ENCODE measurements at regions not wholly inside any gene's neighbourhood (a gene's known extent, or its start where the extent isn't known, plus 50 kb on each side); places are given as distances from the start of the nearest gene placed in this dataset.

- no peak for TF ChIP-seq ZNF395 (CRISPR knock-in tag; IDR thresholded peaks at IDR 0.05)
- peak in 1 of 2 experiments; percentile 47; a peak in 1 of 4 replicates for TF ChIP-seq RCOR1 (IDR thresholded peaks at IDR 0.05; ENCODE audit: borderline replicate concordance in 1 of 2, low read depth in 2 of 2, low read length in 2 of 2)
Measured at GRCh38 chr11:76730887-76731565, 52.1 kb upstream of the TSKU start (continued).

GRCh38 chr11:76732643-76733042, 50.5 kb upstream of the TSKU start:
- in situ Hi-C loops (cut with MboI): no loop called here
- FAIRE-seq: no peak
- H3K4me3 ChIP-seq: no peak overlapping the region
- no peak for TF ChIP-seq CUX1 (CRISPR knock-in tag; IDR thresholded peaks at IDR 0.05)
- no peak for TF ChIP-seq SMARCA5 (IDR thresholded peaks at IDR 0.05)
- no peak for TF ChIP-seq RBBP5 (IDR thresholded peaks at IDR 0.05; ENCODE audit: borderline replicate concordance, insufficient read depth, low read length, poor library complexity, severe bottlenecking)
- TF ChIP-seq SREBF1 (IDR thresholded peaks at IDR 0.05; ENCODE audit: borderline replicate concordance, low read depth, low read length): no peak
- no peak for TF ChIP-seq E2F4 (CRISPR knock-in tag; IDR thresholded peaks at IDR 0.05; ENCODE audit: low read depth)
- no peak for TF ChIP-seq ZC3H4 (CRISPR knock-in tag; IDR thresholded peaks at IDR 0.05; ENCODE audit: borderline replicate concordance)
- TF ChIP-seq ZNF695 (CRISPR knock-in tag; IDR thresholded peaks at IDR 0.05): no peak
- TF ChIP-seq ZNF311 (CRISPR knock-in tag; IDR thresholded peaks at IDR 0.05): no peak
- no peak for TF ChIP-seq ZNF41 (CRISPR knock-in tag; conservative IDR thresholded peaks at IDR 0.05)
- TF ChIP-seq ZNF384 (IDR thresholded peaks at IDR 0.05; ENCODE audit: low read depth, low read length): no peak

More at GRCh38 chr11:76732643-76733042, 50.5 kb upstream of the TSKU start:
- DNase-seq (ENCODE audit: extremely low read depth in 1 of 4, low spot score in 3 of 4): no peak
- Histone ChIP-seq H3K9me3 (replicated peaks; ENCODE audit: control insufficient read depth, insufficient read depth, low read depth, low read length) (no peaks in the 10 kb centered on the region), H3K4me1 (replicated peaks in 1 of 2; ENCODE audit: control insufficient read depth in 2 of 2, insufficient read depth in 2 of 2, low read length in 2 of 2) (peaks cover 29 to 35% of the 10 kb centered on the region in 2 experiments), H2AFZ (ENCODE audit: low read depth, low read length) (no peak overlapping the region), H3K27me3 (ENCODE audit: control insufficient read depth in 2 of 2, insufficient read depth in 2 of 2, low read length in 2 of 2) (no peaks in the 10 kb centered on the region), H4K20me1 (replicated peaks; ENCODE audit: control insufficient read depth, insufficient read depth, low read length) (no peaks in the 10 kb centered on the region; the same call in 1 of the 2 replicates), H3K36me3 (ENCODE audit: control insufficient read depth, insufficient read depth, low read length) (no peaks in the 10 kb centered on the region), H3K27ac (ENCODE audit: extremely low read depth, low read depth, low read length) (no peak overlapping the region), H3K9me1 (ENCODE audit: control insufficient read depth, insufficient read depth, low read length) (no peaks in the 10 kb centered on the region), H3K79me2 (ENCODE audit: control insufficient read depth, insufficient read depth, low read length) (no peaks in the 10 kb centered on the region), H3K4me2 (ENCODE audit: insufficient read depth, low read length) (no peak overlapping the region), H3K9ac (ENCODE audit: insufficient read depth in 1 of 2, low read depth in 2 of 2, low read length in 2 of 2) (no peak overlapping the region)
- no peak for ATAC-seq
- BruUV-seq (replicated peaks): no TSS peak
- ChIA-PET CTCF (ENCODE audit: low intra/inter-chr PET ratio) (interaction anchor here (1.1 to 4.8 kb wide), 5 partner anchors 66 to 314 kb away, joined by 3 to 39 read pairs (median 20); no protein-coding TSS in a partner anchor), POLR2A (interaction anchor here (0.7 to 1.2 kb wide), 2 partner anchors 10 to 32 kb away, joined by 3 read pairs; no protein-coding TSS in a partner anchor)
- intact Hi-C loops (cut with micrococcal nuclease): loop anchor here (5.0 kb wide), 1 partner anchor 360 kb away; no protein-coding TSS in a partner anchor
- 83% methylated on average over 2 of the region's 2 CpGs for WGBS (ENCODE audit: insufficient coverage, low coverage, missing lambda C conversion rate)
